RPMI7951 (cell line): ENCODE measurements at regions not wholly inside any gene's neighbourhood (a gene's known extent, or its start where the extent isn't known, plus 50 kb on each side); places are given as distances from the start of the nearest gene placed in this dataset.
"Not testable (repeated sequence)": the region's sequence is repeated elsewhere in the genome, so short reads cannot be mapped to it uniquely, and the experiment has no call there.

Source experiments
- DNase-seq: peaks from one replicate; pipeline ENCODE4 v3.0.0-alpha.2; 2012; ENCODE audit warnings: low read depth

- no peak for DNase-seq
These were observed 245.3 kb downstream of the PARN start for GRCh38 chr16:14384745-14385144.

- DNase-seq, result not testable (repeated sequence)
These were observed 246.2 kb downstream of the PARN start for GRCh38 chr16:14383844-14384243.

GRCh38 chr16:14378689-14379467, 251.2 kb downstream of the PARN start:
- peak; percentile 79 for DNase-seq

- peak; percentile 81 for DNase-seq
These were observed 251.9 kb downstream of the PARN start for GRCh38 chr16:14378131-14378551.

- DNase-seq, result peak; percentile 82
These were observed 252.7 kb downstream of the PARN start for GRCh38 chr16:14377326-14377725.

GRCh38 chr16:14375132-14375491, 254.9 kb downstream of the PARN start:
- DNase-seq, result no peak

- DNase-seq, result no peak
These were observed 255.5 kb downstream of the PARN start for GRCh38 chr16:14374451-14375131.

GRCh38 chr16:14373896-14374295, 256.2 kb downstream of the PARN start:
- DNase-seq, result no peak

- DNase-seq, result no peak
These were observed 256.7 kb downstream of the PARN start for GRCh38 chr16:14373406-14373805.

- no peak for DNase-seq
These were observed 257.6 kb downstream of the PARN start for GRCh38 chr16:14372471-14372870.

GRCh38 chr16:14371778-14372431, 258.2 kb downstream of the PARN start:
- DNase-seq, result no peak

- DNase-seq, result no peak
These were observed 259.3 kb downstream of the PARN start for GRCh38 chr16:14370736-14371234.

- peak; percentile 89 for DNase-seq
These were observed 260.1 kb downstream of the PARN start for GRCh38 chr16:14369734-14370598.

GRCh38 chr16:14368399-14368798, 261.7 kb downstream of the PARN start:
- DNase-seq, result peak; percentile 11

GRCh38 chr16:14366974-14367707, 262.9 kb downstream of the PARN start:
- peak; percentile 28 for DNase-seq

- DNase-seq, result no peak
These were observed 263.6 kb downstream of the PARN start for GRCh38 chr16:14366447-14366846.

GRCh38 chr16:14365200-14365851, 264.7 kb downstream of the PARN start:
- peak; percentile 89 for DNase-seq

- peak; percentile 93 for DNase-seq
These were observed 265.5 kb downstream of the PARN start for GRCh38 chr16:14364386-14365199.

GRCh38 chr16:14364112-14364385, 266.0 kb downstream of the PARN start:
- no peak for DNase-seq
